NB4 (cell line): ENCODE measurements at regions not wholly inside any gene's neighbourhood (a gene's known extent, or its start where the extent isn't known, plus 50 kb on each side); places are given as distances from the start of the nearest gene placed in this dataset.
"Not testable (repeated sequence)": the region's sequence is repeated elsewhere in the genome, so short reads cannot be mapped to it uniquely, and the experiment has no call there.

Experiments
- MYC ChIP-seq: IDR thresholded peaks from 2 replicates; pipeline ENCODE4 v1.6.1; 2011; ENCODE audit warnings: low read depth, low read length
- POLR2A ChIP-seq: IDR thresholded peaks from 2 replicates; pipeline ENCODE4 v1.6.1; 2011; ENCODE audit warnings: mild to moderate bottlenecking; ENCODE audit not compliant: insufficient read length; ENCODE audit errors: extremely low read depth
- TF ChIP-seq, protein P1 (sequence below): IDR thresholded peaks from one replicate; pipeline ENCODE4 v1.5.1; 2012; ENCODE audit warnings: low read depth, low read length
- TF ChIP-seq, protein P2 (sequence below): IDR thresholded peaks from 2 replicates; pipeline ENCODE4 v1.6.1; 2011; ENCODE audit warnings: low read depth, low read length

DNA sequence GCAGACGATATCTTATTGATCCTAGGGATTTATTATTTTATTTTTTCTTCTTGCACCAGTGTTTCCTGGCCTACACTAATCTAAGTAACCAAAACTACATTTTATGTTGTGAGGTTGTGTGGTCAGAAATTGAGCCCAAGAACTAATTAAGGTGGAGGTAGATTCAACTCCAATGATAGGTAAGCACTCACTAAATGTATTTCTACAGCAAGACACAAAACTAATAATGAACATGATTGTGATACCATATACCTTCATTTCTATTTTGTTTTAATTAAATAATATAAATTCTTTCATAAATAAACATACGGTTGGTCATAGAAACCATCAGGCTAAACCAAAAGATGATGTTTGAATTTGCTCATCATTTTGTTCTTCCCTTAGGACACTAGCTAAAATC, 319.0 kb downstream of the PCDH11X start:
- TF ChIP-seq, protein P1, sequence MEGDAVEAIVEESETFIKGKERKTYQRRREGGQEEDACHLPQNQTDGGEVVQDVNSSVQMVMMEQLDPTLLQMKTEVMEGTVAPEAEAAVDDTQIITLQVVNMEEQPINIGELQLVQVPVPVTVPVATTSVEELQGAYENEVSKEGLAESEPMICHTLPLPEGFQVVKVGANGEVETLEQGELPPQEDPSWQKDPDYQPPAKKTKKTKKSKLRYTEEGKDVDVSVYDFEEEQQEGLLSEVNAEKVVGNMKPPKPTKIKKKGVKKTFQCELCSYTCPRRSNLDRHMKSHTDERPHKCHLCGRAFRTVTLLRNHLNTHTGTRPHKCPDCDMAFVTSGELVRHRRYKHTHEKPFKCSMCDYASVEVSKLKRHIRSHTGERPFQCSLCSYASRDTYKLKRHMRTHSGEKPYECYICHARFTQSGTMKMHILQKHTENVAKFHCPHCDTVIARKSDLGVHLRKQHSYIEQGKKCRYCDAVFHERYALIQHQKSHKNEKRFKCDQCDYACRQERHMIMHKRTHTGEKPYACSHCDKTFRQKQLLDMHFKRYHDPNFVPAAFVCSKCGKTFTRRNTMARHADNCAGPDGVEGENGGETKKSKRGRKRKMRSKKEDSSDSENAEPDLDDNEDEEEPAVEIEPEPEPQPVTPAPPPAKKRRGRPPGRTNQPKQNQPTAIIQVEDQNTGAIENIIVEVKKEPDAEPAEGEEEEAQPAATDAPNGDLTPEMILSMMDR: not testable (repeated sequence)
- TF ChIP-seq POLR2A, MYC: not testable (repeated sequence)
- TF ChIP-seq, protein P2, sequence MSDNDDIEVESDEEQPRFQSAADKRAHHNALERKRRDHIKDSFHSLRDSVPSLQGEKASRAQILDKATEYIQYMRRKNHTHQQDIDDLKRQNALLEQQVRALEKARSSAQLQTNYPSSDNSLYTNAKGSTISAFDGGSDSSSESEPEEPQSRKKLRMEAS: not testable (repeated sequence)
